ENCODE measurements at regions not wholly inside any gene's neighbourhood (a gene's known extent, or its start where the extent isn't known, plus 50 kb on each side); places are given as distances from the start of the nearest gene placed in this dataset.

- TF ChIP-seq POU2F2 (IDR thresholded peaks at IDR 0.05; ENCODE audit: low read depth, low read length) (no peak), PAX5 (IDR thresholded peaks at IDR 0.05; ENCODE audit: insufficient read depth, low read length, severe bottlenecking) (no peak), POLR2A (IDR thresholded peaks at IDR 0.05; ENCODE audit: low read depth, low read length) (no peak), TAF1 (IDR thresholded peaks at IDR 0.05; ENCODE audit: low read depth, low read length) (no peak), POLR2AphosphoS5 (IDR thresholded peaks at IDR 0.05; ENCODE audit: low read depth, low read length) (no peak), SPI1 (IDR thresholded peaks at IDR 0.05; ENCODE audit: low read depth, low read length) (no peak)
Measured at GRCh38 chr10:130255777-130256176, 119.6 kb downstream of the GLRX3 start.
